ENCODE measurements at regions not wholly inside any gene's neighbourhood (a gene's known extent, or its start where the extent isn't known, plus 50 kb on each side); places are given as distances from the start of the nearest gene placed in this dataset.
A peak's percentile ranks its signal among the peaks of the same experiment; 100 is the strongest.

DNA sequence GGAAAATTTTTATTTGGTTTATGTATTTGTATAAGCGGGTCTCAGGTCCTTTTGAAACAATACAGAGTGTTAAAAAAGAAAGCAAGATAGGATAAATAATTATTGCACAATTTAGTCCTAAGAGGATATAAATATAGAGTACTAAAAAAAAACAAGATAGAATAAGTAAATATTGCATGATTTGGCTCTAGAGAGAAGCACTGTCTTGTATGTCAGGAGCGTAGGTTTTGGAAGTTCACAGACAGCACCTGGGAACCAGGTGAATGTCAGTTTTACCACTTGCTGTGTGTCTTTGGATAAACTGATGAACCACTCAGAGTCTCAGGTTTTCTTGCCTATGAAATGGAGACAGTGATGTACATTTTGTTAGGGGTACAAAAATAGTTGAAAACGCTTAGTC is 266.2 kb upstream of the ADAMTSL1 start:
- TF ChIP-seq, protein P1, sequence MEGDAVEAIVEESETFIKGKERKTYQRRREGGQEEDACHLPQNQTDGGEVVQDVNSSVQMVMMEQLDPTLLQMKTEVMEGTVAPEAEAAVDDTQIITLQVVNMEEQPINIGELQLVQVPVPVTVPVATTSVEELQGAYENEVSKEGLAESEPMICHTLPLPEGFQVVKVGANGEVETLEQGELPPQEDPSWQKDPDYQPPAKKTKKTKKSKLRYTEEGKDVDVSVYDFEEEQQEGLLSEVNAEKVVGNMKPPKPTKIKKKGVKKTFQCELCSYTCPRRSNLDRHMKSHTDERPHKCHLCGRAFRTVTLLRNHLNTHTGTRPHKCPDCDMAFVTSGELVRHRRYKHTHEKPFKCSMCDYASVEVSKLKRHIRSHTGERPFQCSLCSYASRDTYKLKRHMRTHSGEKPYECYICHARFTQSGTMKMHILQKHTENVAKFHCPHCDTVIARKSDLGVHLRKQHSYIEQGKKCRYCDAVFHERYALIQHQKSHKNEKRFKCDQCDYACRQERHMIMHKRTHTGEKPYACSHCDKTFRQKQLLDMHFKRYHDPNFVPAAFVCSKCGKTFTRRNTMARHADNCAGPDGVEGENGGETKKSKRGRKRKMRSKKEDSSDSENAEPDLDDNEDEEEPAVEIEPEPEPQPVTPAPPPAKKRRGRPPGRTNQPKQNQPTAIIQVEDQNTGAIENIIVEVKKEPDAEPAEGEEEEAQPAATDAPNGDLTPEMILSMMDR (IDR thresholded peaks at IDR 0.05; ENCODE audit: insufficient read depth, low read length), result no peak
- no peak overlapping the region for H3K4me3 ChIP-seq (ENCODE audit: low read depth, low read length)
- no peak for DNase-seq (ENCODE audit: low read depth)

DNA sequence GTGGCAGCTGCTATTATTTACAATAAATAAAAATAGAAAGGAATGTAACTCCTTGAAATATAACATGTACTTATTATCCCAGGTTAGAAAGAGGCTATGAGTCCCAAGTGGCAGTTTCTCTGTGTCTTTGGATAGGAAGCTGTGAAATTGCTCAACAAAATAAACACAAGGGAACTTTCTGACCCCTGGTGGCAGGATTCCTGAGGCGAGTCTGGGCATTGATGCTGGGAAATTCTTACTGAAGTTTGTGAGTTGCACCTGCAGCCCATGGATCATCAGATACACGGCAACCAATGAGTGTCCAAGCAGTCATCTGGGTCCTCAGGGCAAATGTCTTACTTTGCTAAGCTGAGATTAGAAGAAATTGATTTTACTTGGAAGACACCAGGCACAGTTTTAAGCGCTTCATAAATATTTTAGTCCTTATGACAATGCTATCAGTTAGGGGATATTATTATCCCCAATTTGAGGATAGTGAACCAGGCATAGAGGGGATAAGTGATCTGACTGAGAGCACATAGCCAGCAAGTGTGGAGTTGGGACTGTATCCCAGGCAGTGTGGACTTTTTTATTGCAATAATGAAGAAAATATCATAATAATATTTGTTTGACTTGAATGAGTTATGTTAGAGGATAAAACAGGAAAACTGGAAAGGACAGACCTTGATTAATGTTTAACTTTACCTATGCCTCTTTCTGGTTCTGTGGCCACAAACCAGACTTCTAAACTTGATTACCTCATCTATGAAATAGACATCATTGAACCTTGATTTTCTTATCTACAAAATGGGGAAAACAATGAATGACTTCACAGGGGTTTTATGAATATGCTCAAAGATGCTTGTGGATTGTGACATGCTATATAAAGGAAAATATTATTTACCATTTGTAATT is 265.5 kb upstream of the ADAMTSL1 start:
- DNase-seq (ENCODE audit: low read depth), result peak; percentile 42
- no peak overlapping the region for H3K4me3 ChIP-seq (ENCODE audit: low read depth, low read length)
- TF ChIP-seq, protein P1 (IDR thresholded peaks at IDR 0.05; ENCODE audit: insufficient read depth, low read length), result peak; percentile 68

DNA sequence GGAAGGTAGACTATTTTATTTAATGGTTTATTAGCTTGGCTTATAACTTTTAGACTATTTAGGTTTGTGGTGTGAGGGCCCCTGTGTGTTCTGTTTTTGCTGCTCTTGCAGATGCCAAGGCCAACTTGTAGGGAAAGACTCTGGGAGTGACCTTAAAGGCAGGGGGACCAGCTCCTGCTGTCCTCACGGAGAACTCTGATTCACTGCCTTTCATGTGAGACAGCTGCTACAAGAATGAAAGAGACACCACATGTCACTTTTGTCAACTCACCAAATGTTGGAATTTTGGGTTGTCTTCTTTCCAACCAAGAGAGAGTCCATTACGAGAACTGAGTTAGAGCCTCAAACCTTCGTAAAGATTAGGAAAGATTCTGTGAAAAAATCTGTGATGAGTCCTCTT is 258.3 kb upstream of the ADAMTSL1 start:
- TF ChIP-seq, protein P1 (IDR thresholded peaks at IDR 0.05; ENCODE audit: insufficient read depth, low read length), result no peak
- no peak for DNase-seq (ENCODE audit: low read depth)
- H3K4me3 ChIP-seq (ENCODE audit: low read depth, low read length), result no peak overlapping the region

DNA sequence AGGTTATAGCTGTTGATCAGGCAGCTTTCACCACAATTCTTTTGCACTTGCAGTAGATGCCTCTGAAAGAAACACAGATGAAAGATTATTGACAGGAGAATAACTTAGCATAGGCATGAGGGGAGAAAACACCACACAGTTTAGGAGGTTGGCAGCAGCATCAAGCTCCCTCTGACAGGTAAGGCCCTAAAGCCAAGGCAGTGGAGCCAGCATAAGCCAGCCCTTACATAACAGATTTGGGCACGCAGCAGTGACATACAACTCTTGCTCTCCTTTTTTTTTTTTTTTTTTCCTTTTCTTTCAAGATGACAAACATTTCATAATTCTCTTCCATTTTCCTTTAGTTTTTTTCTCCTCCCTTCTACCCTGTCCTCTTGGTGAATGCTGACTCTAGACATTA is 257.6 kb upstream of the ADAMTSL1 start:
- no peak for DNase-seq (ENCODE audit: low read depth)
- no peak overlapping the region for H3K4me3 ChIP-seq (ENCODE audit: low read depth, low read length)
- TF ChIP-seq, protein P1 (IDR thresholded peaks at IDR 0.05; ENCODE audit: insufficient read depth, low read length), result no peak

DNA sequence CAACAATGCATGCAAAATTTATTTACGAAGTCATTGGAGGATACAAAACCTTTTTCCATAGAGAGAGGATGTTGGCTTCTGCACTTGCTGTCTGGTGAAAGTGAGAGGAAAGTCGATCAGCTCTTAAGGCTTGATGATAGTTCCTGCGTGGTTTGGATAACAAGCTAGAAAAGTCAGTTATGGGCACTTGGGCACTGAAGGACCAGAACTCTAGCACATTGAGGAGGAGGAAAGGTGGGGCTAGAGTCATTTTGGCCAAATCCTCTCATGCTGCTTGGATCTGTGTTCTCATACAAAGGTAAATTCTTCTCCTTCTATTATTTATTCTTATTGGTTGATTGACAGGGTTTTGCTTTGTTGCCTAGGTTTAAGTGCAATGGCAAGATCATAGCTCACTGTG is 245.9 kb upstream of the ADAMTSL1 start:
- no peak for DNase-seq (ENCODE audit: low read depth)
- no peak overlapping the region for H3K4me3 ChIP-seq (ENCODE audit: low read depth, low read length)
- TF ChIP-seq, protein P1 (IDR thresholded peaks at IDR 0.05; ENCODE audit: insufficient read depth, low read length), result no peak

DNA sequence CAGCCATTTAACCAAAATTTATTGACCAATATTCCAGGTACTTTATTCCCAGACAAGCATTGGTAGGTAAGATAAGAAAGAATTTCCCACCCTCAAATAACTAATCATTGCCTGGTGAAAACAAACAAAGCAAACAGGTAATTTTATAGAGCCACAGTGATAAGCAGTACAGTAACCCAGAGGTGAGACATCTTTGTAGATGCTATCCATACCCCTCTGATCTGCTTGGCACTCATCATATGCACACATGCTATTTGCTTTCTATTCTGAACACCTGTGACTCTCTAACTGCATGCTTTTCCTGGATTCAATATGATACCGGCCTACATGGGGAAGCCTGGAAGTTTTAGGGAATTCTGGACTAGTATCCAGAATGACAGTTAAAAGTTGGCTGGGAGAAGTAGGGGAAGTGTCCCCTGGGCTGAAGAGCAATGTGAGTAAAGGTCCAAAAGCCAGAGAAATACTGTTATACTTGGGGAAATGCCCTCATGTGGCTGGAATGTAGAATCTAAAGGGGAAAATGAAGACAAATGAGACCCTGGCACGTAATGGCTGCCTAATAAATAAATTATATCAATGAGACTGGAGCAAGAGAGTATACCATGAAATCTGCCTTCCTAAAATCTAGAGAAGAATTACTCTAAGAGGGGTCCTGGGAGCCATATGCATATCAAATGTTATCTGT is 243.8 kb upstream of the ADAMTSL1 start:
- H3K4me3 ChIP-seq (ENCODE audit: low read depth, low read length), result no peak overlapping the region
- no peak for DNase-seq (ENCODE audit: low read depth)
- TF ChIP-seq, protein P1 (IDR thresholded peaks at IDR 0.05; ENCODE audit: insufficient read depth, low read length), result no peak

Data from fibroblast of the aortic adventitia (primary cell).